A673 (cell line): ENCODE measurements at regions not wholly inside any gene's neighbourhood (a gene's known extent, or its start where the extent isn't known, plus 50 kb on each side); places are given as distances from the start of the nearest gene placed in this dataset.

Experiments used
- BruUV-seq: library from RNA; stranded (reverse); fragments of 400-500 nt; replicated peaks from 2 replicates; lab custom pipeline; 2021; lab: Mats Ljungman, UMichigan
- CTCF ChIA-PET: fragments of 300-600 bp; sonication (Branson Sonifier 250); formaldehyde crosslinking; loops from one replicate; lab custom pipeline; 2022; ENCODE audit warnings: antibody characterized with exemption; lab: Charles Lee
- POLR2A ChIA-PET: fragments of 300-600 bp; sonication (Branson Sonifier 250); formaldehyde crosslinking; loops from one replicate; lab custom pipeline; 2022; ENCODE audit warnings: antibody characterized with exemption; ENCODE audit not compliant: low non-redundant PET; lab: Charles Lee
- DNase-seq: peaks from one replicate; pipeline ENCODE4 v3.0.0-alpha.2; 2015; ENCODE audit warnings: low spot score
- H3K27ac ChIP-seq: fragments of 200-600 bp; sonication (generic); 2 replicates; pipeline ENCODE4 v1.5.1; 2016; ENCODE audit warnings: mixed run types, low read depth, mild to moderate bottlenecking, mixed read lengths, antibody characterized with exemption, low read length; ENCODE audit not compliant: poor library complexity, severe bottlenecking
- H3K27me3 ChIP-seq: fragments of 200-600 bp; sonication (generic); replicated peaks from 2 replicates; pipeline ENCODE4 v1.6.1; 2017; ENCODE audit warnings: mixed run types, low read depth, mild to moderate bottlenecking, mixed read lengths, antibody characterized with exemption, low read length; ENCODE audit not compliant: insufficient read depth, poor library complexity
- H3K36me3 ChIP-seq: fragments of 200-600 bp; sonication (generic); 2 replicates; pipeline ENCODE4 v1.6.1; 2016; ENCODE audit warnings: mixed run types, mild to moderate bottlenecking, mixed read lengths, antibody characterized with exemption, low read length; ENCODE audit not compliant: insufficient read depth, poor library complexity, severe bottlenecking
- H3K4me1 ChIP-seq: fragments of 200-600 bp; sonication (generic); 2 replicates; pipeline ENCODE4 v1.6.1; 2017; ENCODE audit warnings: mixed run types, mild to moderate bottlenecking, mixed read lengths, antibody characterized with exemption, low read length; ENCODE audit not compliant: insufficient read depth, poor library complexity, severe bottlenecking
- H3K4me3 ChIP-seq: fragments of 200-600 bp; sonication (generic); 2 replicates; pipeline ENCODE4 v1.5.1; 2016; ENCODE audit warnings: low read depth, mixed run types, mild to moderate bottlenecking, mixed read lengths, low read length; ENCODE audit not compliant: poor library complexity, severe bottlenecking
- H3K9me3 ChIP-seq: fragments of 200-600 bp; sonication (generic); 2 replicates; pipeline ENCODE4 v1.6.1; 2016; ENCODE audit warnings: mixed run types, low read depth, mild to moderate bottlenecking, mixed read lengths, antibody characterized with exemption, low read length; ENCODE audit not compliant: poor library complexity, severe bottlenecking
- EZH2 ChIP-seq: fragments of 200-600 bp; sonication (generic); IDR thresholded peaks from 2 replicates; pipeline ENCODE4 v1.6.1; 2017; ENCODE audit warnings: borderline replicate concordance, low read depth, mild to moderate bottlenecking, mixed read lengths, antibody characterized with exemption, low read length; ENCODE audit not compliant: poor library complexity, severe bottlenecking
- intact Hi-C: fragments of 100-400 bp; cut with micrococcal nuclease; formaldehyde crosslinking; loops from one replicate; pipeline ENCODE4 v1.10.0; 2022; ENCODE audit not compliant: unreplicated experiment
- TF ChIP-seq, protein P1 (sequence below): fragments of 300-800, 200-600 bp; sonication (generic); conservative IDR thresholded peaks from 2 replicates; pipeline ENCODE4 v1.5.1; 2017; ENCODE audit warnings: low read depth, mild to moderate bottlenecking, antibody characterized with exemption, low read length, moderate library complexity, mixed read lengths

DNA sequence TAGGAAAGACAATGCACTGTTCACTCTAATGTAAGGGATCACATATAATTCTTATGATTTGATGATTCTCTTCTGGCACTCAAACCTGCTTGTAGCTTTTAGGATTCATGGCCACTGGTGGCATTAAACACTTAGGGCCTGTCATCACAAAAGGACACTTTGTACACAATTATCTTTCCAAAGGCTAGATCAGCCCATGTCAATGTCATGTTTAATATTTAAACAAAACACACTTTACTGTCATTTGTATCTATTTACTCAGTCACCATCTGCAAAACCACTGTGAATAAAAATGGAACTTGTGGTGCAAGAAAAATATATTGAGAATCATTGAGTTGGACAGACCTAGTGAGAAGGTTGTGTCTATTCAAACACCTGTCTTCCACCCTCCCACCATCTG, 83.6 kb upstream of the TTC29 start:
- Histone ChIP-seq H3K27ac (no peak overlapping the region), H3K27me3 (no peaks in the 10 kb centered on the region), H3K36me3 (no peaks in the 10 kb centered on the region), H3K4me1 (no peaks in the 10 kb centered on the region), H3K9me3 (no peaks in the 10 kb centered on the region), H3K4me3 (no peak overlapping the region)
- ChIA-PET CTCF (no interaction called here), POLR2A (no interaction called here)
- no TSS peak for BruUV-seq
- intact Hi-C loops: no loop called here
- no peak for TF ChIP-seq EZH2
- TF ChIP-seq, protein P1, sequence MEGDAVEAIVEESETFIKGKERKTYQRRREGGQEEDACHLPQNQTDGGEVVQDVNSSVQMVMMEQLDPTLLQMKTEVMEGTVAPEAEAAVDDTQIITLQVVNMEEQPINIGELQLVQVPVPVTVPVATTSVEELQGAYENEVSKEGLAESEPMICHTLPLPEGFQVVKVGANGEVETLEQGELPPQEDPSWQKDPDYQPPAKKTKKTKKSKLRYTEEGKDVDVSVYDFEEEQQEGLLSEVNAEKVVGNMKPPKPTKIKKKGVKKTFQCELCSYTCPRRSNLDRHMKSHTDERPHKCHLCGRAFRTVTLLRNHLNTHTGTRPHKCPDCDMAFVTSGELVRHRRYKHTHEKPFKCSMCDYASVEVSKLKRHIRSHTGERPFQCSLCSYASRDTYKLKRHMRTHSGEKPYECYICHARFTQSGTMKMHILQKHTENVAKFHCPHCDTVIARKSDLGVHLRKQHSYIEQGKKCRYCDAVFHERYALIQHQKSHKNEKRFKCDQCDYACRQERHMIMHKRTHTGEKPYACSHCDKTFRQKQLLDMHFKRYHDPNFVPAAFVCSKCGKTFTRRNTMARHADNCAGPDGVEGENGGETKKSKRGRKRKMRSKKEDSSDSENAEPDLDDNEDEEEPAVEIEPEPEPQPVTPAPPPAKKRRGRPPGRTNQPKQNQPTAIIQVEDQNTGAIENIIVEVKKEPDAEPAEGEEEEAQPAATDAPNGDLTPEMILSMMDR: no peak
- DNase-seq: no peak

DNA sequence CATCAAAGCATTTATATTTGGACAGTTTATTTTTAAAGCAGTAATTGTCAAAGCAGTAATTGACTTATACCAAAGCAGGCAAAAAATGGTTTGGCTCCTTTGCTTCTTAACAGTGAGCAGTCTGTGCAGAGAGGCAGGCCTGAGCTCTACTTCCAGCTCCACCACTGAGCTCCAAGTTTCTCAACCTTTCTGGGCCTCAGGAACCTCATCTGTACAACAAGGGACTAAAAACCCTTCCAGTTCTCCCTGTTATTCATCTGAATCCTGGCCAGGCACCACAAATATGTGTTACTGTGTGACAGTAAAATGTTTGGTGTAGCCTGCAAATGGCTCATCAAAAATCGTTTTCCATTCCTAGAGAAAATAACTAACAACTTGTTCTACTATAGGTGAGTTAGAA, 88.7 kb upstream of the TTC29 start:
- H3K27ac ChIP-seq: no peak overlapping the region
- no TSS peak for BruUV-seq
- CTCF ChIA-PET: no interaction called here
- TF ChIP-seq EZH2: no peak
- TF ChIP-seq, protein P1: no peak
- H3K36me3 ChIP-seq: no peaks in the 10 kb centered on the region
- H3K9me3 ChIP-seq: no peaks in the 10 kb centered on the region
- POLR2A ChIA-PET: no interaction called here
- no peaks in the 10 kb centered on the region for H3K4me1 ChIP-seq
- no peak for DNase-seq
- intact Hi-C loops: no loop called here
- no peaks in the 10 kb centered on the region for H3K27me3 ChIP-seq
- no peak overlapping the region for H3K4me3 ChIP-seq

DNA sequence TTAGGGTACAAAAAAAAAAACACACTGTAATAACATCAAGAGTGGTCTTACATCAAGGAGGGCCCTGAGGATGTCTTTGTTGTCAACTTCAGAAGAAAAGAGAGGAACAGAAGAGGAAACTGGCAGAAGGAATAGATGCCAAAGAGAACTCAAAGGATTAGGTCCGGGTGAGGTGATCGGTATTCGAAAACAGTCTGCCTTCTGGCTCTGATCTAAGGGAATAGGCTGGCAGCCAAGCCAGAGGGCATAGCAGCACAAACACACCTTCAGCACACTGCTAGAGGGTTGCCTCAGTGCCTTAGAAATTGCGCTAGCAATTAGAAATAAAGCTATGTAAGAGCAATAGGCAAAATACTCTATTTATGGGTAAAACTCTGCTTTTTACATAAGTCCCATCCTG, 91.4 kb upstream of the TTC29 start:
- no peak for DNase-seq
- no TSS peak for BruUV-seq

More for the DNA sequence above, 91.4 kb upstream of the TTC29 start:
- H3K27me3 ChIP-seq: no peaks in the 10 kb centered on the region
- H3K27ac ChIP-seq: no peak overlapping the region
- no peak for TF ChIP-seq EZH2
- TF ChIP-seq, protein P1: no peak
- ChIA-PET CTCF (no interaction called here), POLR2A (no interaction called here)
- no peaks in the 10 kb centered on the region for H3K9me3 ChIP-seq
- no peaks in the 10 kb centered on the region for H3K36me3 ChIP-seq
- intact Hi-C loops: no loop called here
- H3K4me1 ChIP-seq: no peaks in the 10 kb centered on the region
- no peak overlapping the region for H3K4me3 ChIP-seq
